ENCODE measurements at regions not wholly inside any gene's neighbourhood (a gene's known extent, or its start where the extent isn't known, plus 50 kb on each side); places are given as distances from the start of the nearest gene placed in this dataset.

- TF ChIP-seq POLR2A (IDR thresholded peaks at IDR 0.05), result no peak
- TF ChIP-seq CTCF (IDR thresholded peaks at IDR 0.05), result no peak
Measured at GRCh38 chr20:61191096-61191495, 61.0 kb upstream of the CDH4 start.

Measured in lower leg skin (tissue), 3 donors.